ENCODE measurements at regions not wholly inside any gene's neighbourhood (a gene's known extent, or its start where the extent isn't known, plus 50 kb on each side); places are given as distances from the start of the nearest gene placed in this dataset.

DNA sequence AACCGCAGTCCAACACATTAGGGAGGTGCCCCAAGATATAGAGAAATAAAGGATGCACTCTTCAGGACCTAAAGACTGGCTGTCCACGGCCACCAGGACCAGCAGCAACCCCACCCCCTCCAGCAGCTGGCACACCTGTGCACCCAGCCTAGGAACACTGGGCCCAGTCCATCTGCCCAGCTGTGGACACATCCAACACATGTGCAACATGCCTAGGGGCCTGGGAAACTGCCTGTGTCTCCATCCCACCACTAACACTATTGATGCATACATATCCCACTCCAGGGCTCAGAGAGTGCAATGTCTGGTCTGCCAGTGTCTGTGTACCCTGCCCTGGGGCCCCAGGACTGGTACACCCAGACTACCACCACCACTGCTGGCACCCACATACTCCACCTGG, 1781.3 kb downstream of the MAT2B start:
- WGBS (ENCODE audit: insufficient coverage, insufficient read length): no CpG with 5 or more reads among the region's 2 CpGs
- H3K27me3 ChIP-seq (ENCODE audit: control insufficient read depth, insufficient read depth, low read length): no peaks in the 10 kb centered on the region
- no peak for DNase-seq (ENCODE audit: low read depth, low spot score)
- H3K36me3 ChIP-seq (ENCODE audit: control insufficient read depth, insufficient read depth, low read length): no peaks in the 10 kb centered on the region
- no peaks in the 10 kb centered on the region for H3K9me3 ChIP-seq (ENCODE audit: control insufficient read depth, insufficient read depth, low read length)
- H3K4me1 ChIP-seq (ENCODE audit: control insufficient read depth, insufficient read depth, low read length): no peaks in the 10 kb centered on the region
- H3K4me3 ChIP-seq (ENCODE audit: low read length): no peak overlapping the region
- no peak overlapping the region for H3K27ac ChIP-seq (ENCODE audit: low read length)

- Histone ChIP-seq H3K27ac (ENCODE audit: low read length) (no peak overlapping the region), H3K4me1 (ENCODE audit: control insufficient read depth, insufficient read depth, low read length) (no peaks in the 10 kb centered on the region), H3K27me3 (ENCODE audit: control insufficient read depth, insufficient read depth, low read length) (no peaks in the 10 kb centered on the region), H3K9me3 (ENCODE audit: control insufficient read depth, insufficient read depth, low read length) (no peaks in the 10 kb centered on the region), H3K36me3 (ENCODE audit: control insufficient read depth, insufficient read depth, low read length) (no peaks in the 10 kb centered on the region), H3K4me3 (ENCODE audit: low read length) (no peak overlapping the region)
- no peak for DNase-seq (ENCODE audit: low read depth, low spot score)
- WGBS (ENCODE audit: insufficient coverage, insufficient read length): no CpG with 5 or more reads among the region's 2 CpGs
Observed at GRCh38 chr5:165290535-165290934, 1785.1 kb downstream of the MAT2B start.

GRCh38 chr5:165296401-165297130, 1791.1 kb downstream of the MAT2B start:
- Histone ChIP-seq H3K4me3 (ENCODE audit: low read length) (no peak overlapping the region), H3K36me3 (ENCODE audit: control insufficient read depth, insufficient read depth, low read length) (no peaks in the 10 kb centered on the region), H3K9me3 (ENCODE audit: control insufficient read depth, insufficient read depth, low read length) (no peaks in the 10 kb centered on the region), H3K4me1 (ENCODE audit: control insufficient read depth, insufficient read depth, low read length) (no peaks in the 10 kb centered on the region), H3K27me3 (ENCODE audit: control insufficient read depth, insufficient read depth, low read length) (no peaks in the 10 kb centered on the region), H3K27ac (ENCODE audit: low read length) (no peak overlapping the region)
- no peak for DNase-seq (ENCODE audit: low read depth, low spot score)
- no CpG with 5 or more reads among the region's 6 CpGs for WGBS (ENCODE audit: insufficient coverage, insufficient read length)

DNA sequence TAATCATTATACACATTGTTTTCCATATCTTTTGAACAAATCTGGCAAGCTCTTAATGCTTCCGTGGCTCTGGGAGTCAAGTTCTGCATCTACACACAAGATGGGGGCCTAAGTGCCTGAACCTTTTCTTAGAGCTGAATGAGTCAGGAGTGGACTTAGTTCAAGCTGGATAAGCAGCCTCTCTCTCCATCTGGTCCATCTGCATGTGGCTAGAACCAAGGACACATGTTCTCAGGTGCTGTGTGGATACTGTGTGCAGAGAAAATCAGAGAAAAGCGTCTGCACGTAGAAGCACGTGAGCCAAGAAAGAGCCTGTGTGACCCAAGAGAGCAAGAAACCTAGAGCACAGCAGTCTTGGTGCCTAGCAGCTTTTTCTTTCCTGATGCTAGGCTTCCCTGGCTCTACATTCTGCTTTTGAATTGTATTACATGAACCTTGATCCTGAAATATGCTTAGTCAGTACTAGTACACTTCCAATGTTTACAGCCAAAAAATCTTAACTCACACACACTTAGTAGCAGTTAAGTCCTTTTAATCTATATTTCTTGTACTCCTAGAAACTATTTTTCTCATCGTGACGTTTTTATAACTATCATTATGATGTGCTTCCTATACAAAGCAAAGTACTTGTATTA, 1798.9 kb downstream of the MAT2B start:
- Histone ChIP-seq H3K27ac (ENCODE audit: low read length) (no peak overlapping the region), H3K27me3 (ENCODE audit: control insufficient read depth, insufficient read depth, low read length) (no peaks in the 10 kb centered on the region), H3K9me3 (ENCODE audit: control insufficient read depth, insufficient read depth, low read length) (no peaks in the 10 kb centered on the region), H3K4me3 (ENCODE audit: low read length) (no peak overlapping the region), H3K4me1 (ENCODE audit: control insufficient read depth, insufficient read depth, low read length) (no peaks in the 10 kb centered on the region), H3K36me3 (ENCODE audit: control insufficient read depth, insufficient read depth, low read length) (no peaks in the 10 kb centered on the region)
- DNase-seq (ENCODE audit: low read depth, low spot score): no peak
- WGBS (ENCODE audit: insufficient coverage, insufficient read length): no CpG with 5 or more reads among the region's 6 CpGs

DNA sequence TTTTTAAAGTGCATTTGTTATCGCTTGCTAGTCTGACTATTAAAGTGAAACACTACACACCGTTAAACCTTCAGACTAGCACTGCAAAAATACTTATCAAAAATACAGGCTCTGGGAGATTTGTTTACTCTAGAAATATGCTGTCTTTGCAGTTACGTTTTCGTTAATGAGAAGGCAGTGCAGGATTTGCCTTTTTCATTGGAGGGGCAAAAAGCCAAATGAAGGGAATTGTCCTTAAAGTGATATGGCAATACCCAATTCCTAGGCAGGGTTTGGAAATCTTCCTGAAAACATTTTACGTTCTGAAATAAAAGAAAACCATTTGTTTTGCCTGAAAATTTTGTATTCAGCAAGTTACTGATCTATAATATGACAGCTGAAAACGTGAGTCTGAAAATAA, 1800.2 kb downstream of the MAT2B start:
- Histone ChIP-seq H3K27me3 (ENCODE audit: control insufficient read depth, insufficient read depth, low read length) (no peaks in the 10 kb centered on the region), H3K4me3 (ENCODE audit: low read length) (no peak overlapping the region), H3K36me3 (ENCODE audit: control insufficient read depth, insufficient read depth, low read length) (no peaks in the 10 kb centered on the region), H3K27ac (ENCODE audit: low read length) (no peak overlapping the region), H3K4me1 (ENCODE audit: control insufficient read depth, insufficient read depth, low read length) (no peaks in the 10 kb centered on the region), H3K9me3 (ENCODE audit: control insufficient read depth, insufficient read depth, low read length) (no peaks in the 10 kb centered on the region)
- WGBS (ENCODE audit: insufficient coverage, insufficient read length): no CpG with 5 or more reads among the region's 6 CpGs
- DNase-seq (ENCODE audit: low read depth, low spot score): no peak

DNA sequence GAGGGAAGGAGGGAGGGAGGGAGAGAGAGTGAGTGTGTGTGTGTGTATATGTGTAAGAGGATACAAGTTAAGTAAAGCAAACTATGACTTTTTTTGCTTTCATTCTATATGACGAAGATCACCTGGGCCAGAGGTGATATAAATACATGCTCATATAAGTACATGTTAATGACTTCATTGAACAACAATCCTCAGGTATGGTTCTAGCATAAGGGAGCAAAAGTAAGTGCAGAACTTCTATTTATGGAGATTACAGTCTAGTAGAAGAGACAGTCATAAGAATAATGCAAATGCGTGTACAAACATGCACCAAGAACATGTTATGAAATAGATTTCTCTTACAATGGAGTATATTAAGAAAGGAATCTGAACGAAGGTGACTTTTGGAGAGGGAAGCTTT, 1804.0 kb downstream of the MAT2B start:
- H3K4me3 ChIP-seq (ENCODE audit: low read length): no peak overlapping the region
- no peak for DNase-seq (ENCODE audit: low read depth, low spot score)
- H3K27ac ChIP-seq (ENCODE audit: low read length): no peak overlapping the region
- no peaks in the 10 kb centered on the region for H3K9me3 ChIP-seq (ENCODE audit: control insufficient read depth, insufficient read depth, low read length)
- no peaks in the 10 kb centered on the region for H3K27me3 ChIP-seq (ENCODE audit: control insufficient read depth, insufficient read depth, low read length)
- no peaks in the 10 kb centered on the region for H3K4me1 ChIP-seq (ENCODE audit: control insufficient read depth, insufficient read depth, low read length)
- WGBS (ENCODE audit: insufficient coverage, insufficient read length): no CpG with 5 or more reads among the region's 3 CpGs
- H3K36me3 ChIP-seq (ENCODE audit: control insufficient read depth, insufficient read depth, low read length): no peaks in the 10 kb centered on the region

- H3K27ac ChIP-seq (ENCODE audit: low read length): no peak overlapping the region
- no CpG with 5 or more reads among the region's 2 CpGs for WGBS (ENCODE audit: insufficient coverage, insufficient read length)
- H3K4me1 ChIP-seq (ENCODE audit: control insufficient read depth, insufficient read depth, low read length): no peaks in the 10 kb centered on the region
- no peak overlapping the region for H3K4me3 ChIP-seq (ENCODE audit: low read length)
- H3K27me3 ChIP-seq (ENCODE audit: control insufficient read depth, insufficient read depth, low read length): no peaks in the 10 kb centered on the region
- no peaks in the 10 kb centered on the region for H3K36me3 ChIP-seq (ENCODE audit: control insufficient read depth, insufficient read depth, low read length)
- no peak for DNase-seq (ENCODE audit: low read depth, low spot score)
- no peaks in the 10 kb centered on the region for H3K9me3 ChIP-seq (ENCODE audit: control insufficient read depth, insufficient read depth, low read length)
Observed at GRCh38 chr5:165310031-165310430, 1804.6 kb downstream of the MAT2B start.

DNA sequence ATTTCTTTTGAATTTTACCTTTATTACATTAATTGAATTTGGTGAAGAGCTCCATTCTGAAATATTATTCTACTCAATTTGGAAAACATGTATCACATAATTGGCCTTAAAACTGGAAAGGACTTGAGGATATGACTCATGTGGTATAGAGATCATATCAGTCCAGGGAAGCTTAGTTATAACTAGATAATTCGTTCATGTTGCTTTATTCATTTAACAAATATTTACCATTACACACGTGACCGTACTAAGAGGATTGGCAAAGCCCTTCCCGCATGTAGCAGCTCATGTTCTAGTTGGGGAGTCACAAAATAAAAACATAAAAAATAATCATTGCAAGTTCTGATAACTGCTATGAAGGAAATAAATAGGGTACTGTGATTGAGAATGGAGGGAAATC, 1816.5 kb downstream of the MAT2B start:
- Histone ChIP-seq H3K27me3 (ENCODE audit: control insufficient read depth, insufficient read depth, low read length) (no peaks in the 10 kb centered on the region), H3K9me3 (ENCODE audit: control insufficient read depth, insufficient read depth, low read length) (no peaks in the 10 kb centered on the region; the same call in 1 of the 2 replicates), H3K36me3 (ENCODE audit: control insufficient read depth, insufficient read depth, low read length) (no peaks in the 10 kb centered on the region), H3K4me1 (ENCODE audit: control insufficient read depth, insufficient read depth, low read length) (no peaks in the 10 kb centered on the region), H3K4me3 (ENCODE audit: low read length) (no peak overlapping the region), H3K27ac (ENCODE audit: low read length) (no peak overlapping the region)
- DNase-seq (ENCODE audit: low read depth, low spot score): no peak
- WGBS (ENCODE audit: insufficient coverage, insufficient read length): no CpG with 5 or more reads among the region's 4 CpGs

DNA sequence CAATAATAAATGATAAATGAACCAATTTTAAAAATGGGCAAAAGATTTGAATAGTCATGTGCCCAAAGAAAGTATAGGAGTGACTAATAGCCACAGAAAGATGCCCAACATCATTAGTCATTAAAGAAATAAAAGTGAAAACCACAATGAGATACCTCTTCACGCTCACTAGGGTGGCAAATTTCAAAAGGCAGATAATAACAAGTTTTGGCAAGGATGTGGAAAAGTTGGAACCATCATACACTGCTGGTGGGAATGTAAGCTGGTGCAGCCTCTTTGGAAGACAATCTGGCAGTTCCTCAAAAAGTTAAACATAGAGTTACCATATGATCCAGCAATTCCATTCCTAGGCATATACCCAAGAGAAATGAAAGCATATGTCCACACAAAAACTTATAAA, 1819.8 kb downstream of the MAT2B start:
- no peaks in the 10 kb centered on the region for H3K4me1 ChIP-seq (ENCODE audit: control insufficient read depth, insufficient read depth, low read length)
- no CpG with 5 or more reads among the region's 1 CpG for WGBS (ENCODE audit: insufficient coverage, insufficient read length)
- H3K9me3 ChIP-seq (ENCODE audit: control insufficient read depth, insufficient read depth, low read length): no peaks in the 10 kb centered on the region
- DNase-seq (ENCODE audit: low read depth, low spot score): no peak
- no peak overlapping the region for H3K27ac ChIP-seq (ENCODE audit: low read length)
- no peak overlapping the region for H3K4me3 ChIP-seq (ENCODE audit: low read length)
- H3K36me3 ChIP-seq (ENCODE audit: control insufficient read depth, insufficient read depth, low read length): no peaks in the 10 kb centered on the region
- no peaks in the 10 kb centered on the region for H3K27me3 ChIP-seq (ENCODE audit: control insufficient read depth, insufficient read depth, low read length)

- no peaks in the 10 kb centered on the region for H3K36me3 ChIP-seq (ENCODE audit: control insufficient read depth, insufficient read depth, low read length)
- no peak overlapping the region for H3K4me3 ChIP-seq (ENCODE audit: low read length)
- no CpG with 5 or more reads among the region's 2 CpGs for WGBS (ENCODE audit: insufficient coverage, insufficient read length)
- H3K27ac ChIP-seq (ENCODE audit: low read length): no peak overlapping the region
- H3K9me3 ChIP-seq (ENCODE audit: control insufficient read depth, insufficient read depth, low read length): no peaks in the 10 kb centered on the region
- DNase-seq (ENCODE audit: low read depth, low spot score): no peak
- no peaks in the 10 kb centered on the region for H3K4me1 ChIP-seq (ENCODE audit: control insufficient read depth, insufficient read depth, low read length)
- no peaks in the 10 kb centered on the region for H3K27me3 ChIP-seq (ENCODE audit: control insufficient read depth, insufficient read depth, low read length)
Observed at GRCh38 chr5:165327631-165328030, 1822.2 kb downstream of the MAT2B start.

- DNase-seq (ENCODE audit: low read depth, low spot score): no peak
- H3K4me3 ChIP-seq (ENCODE audit: low read length): no peak overlapping the region
- H3K27ac ChIP-seq (ENCODE audit: low read length): no peak overlapping the region
- no peaks in the 10 kb centered on the region for H3K9me3 ChIP-seq (ENCODE audit: control insufficient read depth, insufficient read depth, low read length)
- no peaks in the 10 kb centered on the region for H3K27me3 ChIP-seq (ENCODE audit: control insufficient read depth, insufficient read depth, low read length)
- H3K36me3 ChIP-seq (ENCODE audit: control insufficient read depth, insufficient read depth, low read length): no peaks in the 10 kb centered on the region
- no peaks in the 10 kb centered on the region for H3K4me1 ChIP-seq (ENCODE audit: control insufficient read depth, insufficient read depth, low read length)
Observed at GRCh38 chr5:165328846-165329245, 1823.4 kb downstream of the MAT2B start.
